Suppressor macrophage treated with lipopolysaccharide for 1 hour (primary cell): ENCODE measurements at regions not wholly inside any gene's neighbourhood (a gene's known extent, or its start where the extent isn't known, plus 50 kb on each side); places are given as distances from the start of the nearest gene placed in this dataset.

ENCODE experiments used
- DNase-seq, 3 donors: peaks; one replicate each; pipeline ENCODE4 v3.0.0-alpha.2; 2020 to 2022

- no peak for DNase-seq
These were observed 243.5 kb downstream of the BUD13 start for GRCh38 chr11:116529271-116529670.

GRCh38 chr11:116527180-116527991, 245.4 kb downstream of the BUD13 start:
- DNase-seq = no peak

DNA sequence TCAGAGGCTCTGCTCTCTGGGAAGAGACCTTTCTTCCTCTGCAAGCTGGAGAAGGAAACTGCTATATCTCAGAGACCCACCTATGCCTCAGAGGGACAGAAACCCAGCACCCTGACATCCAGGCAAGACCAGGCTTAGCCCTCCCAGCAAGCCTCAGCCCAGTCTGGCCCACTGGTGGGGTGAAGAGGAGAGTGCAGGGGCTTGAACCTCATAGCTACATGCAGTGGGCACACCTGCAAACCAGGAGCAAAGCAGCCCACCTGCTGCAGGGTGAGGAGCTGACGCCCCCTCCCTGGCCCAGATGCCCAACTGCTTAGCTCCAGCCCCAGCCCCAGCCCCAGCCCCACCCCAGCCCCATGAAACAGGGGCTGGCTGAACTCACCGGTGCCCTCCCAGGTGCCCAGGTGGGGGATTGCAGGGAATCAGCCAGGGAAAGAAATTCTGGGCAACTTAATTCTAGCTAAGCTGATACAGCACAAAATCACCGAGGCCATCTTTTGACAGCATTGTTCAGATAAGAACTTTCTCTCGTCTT, 246.8 kb downstream of the BUD13 start:
- DNase-seq = no peak

DNA sequence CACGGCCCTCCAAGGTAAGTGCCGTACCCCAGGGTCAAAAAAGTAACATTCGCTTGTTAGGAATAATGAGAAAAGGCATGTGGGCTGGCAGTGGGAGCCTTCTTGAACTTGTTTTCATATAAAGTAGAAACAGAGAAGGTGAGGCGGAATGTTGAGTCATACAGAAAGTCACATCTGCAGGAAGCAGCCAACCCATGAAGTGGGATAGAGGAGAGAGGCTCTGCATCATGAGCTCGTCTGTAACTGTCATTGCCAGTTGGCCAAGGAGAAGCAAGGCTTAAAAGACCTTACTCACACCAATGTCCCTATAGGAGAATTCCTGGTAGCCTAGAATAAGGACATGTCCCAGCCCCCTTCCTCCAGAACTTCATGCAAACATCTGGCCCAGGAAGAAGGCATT, 253.3 kb downstream of the BUD13 start:
- no peak for DNase-seq

DNA sequence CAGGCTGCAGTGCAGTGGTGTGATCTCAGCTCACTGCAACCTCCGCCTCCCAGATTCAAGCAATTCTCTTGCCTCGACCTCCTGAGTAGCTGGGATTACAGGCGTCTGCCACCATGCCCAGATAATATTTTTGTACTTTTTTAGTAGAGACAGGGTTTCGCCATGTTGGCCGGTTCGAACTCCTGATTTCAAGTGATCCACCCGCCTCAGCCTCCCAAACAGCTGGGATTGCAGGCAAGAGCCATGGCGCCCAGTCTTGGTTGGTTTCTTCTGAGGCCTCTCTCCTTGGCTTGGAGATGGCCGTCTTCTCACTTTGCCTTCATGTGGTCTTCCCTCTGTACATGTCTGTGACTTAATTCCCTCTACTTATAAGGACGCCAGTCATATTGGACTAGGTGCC, 254.6 kb downstream of the BUD13 start:
- no peak for DNase-seq

DNA sequence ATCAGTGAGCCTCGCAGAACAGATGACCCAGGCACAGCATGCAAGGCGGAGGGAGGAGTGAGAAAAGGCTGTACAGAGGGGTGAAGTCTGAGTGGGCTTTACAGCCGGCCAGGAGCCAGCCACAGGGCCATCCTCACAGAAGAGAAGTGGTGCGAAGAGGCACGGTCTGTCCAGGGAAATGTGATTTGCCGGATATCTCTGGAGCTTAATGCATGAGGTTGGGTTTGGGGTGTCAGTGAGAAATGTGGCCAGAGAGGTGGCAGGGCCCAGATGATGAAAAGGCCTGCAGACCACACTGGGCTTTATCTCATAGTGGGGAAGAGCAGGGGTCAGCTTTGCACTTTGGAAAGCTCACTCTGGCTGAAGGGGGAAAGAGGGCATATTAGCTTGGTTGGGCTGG, 255.2 kb downstream of the BUD13 start:
- no peak for DNase-seq

DNA sequence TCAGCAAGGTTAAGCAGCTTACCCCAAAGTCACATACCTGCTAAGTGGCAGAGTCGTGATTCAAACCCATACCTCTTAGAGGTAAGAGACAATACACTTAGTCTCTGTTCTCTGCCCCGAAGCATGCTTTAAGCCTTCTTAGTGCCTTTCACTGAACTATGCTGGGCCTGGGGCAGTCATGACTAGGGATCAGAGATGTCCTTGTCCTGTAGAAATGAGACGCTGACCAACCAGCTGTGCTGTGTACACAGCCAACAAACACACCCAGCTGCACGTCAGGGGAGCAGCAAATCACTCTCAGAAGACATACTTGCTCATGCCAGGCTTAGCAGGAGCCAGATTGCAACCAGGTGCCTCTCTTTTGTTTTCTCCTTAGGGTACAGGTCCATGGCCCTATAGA, 255.7 kb downstream of the BUD13 start:
- no peak for DNase-seq

GRCh38 chr11:116515664-116516184, 257.1 kb downstream of the BUD13 start:
- DNase-seq = no peak

DNA sequence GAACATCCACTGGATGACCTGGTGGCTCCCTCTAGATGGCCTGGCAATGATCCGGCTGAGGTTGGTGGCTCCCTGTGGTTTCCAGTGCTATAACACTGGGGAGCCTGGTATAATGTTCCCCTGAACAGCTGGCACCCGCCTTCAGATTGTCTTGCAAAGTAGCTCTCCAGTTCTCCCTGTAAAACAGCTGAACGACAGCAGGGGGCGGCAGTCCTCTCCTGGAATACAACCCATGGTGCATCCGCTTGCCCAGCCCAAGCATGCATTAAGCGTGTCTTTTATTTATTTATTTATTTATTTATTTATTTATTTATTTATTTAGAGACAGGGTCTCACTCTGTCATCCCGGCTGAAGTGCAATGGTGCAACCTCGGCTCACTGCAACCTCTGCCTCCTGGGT, 258.9 kb downstream of the BUD13 start:
- peak; percentile 35 to 63 (median 48) for DNase-seq

DNA sequence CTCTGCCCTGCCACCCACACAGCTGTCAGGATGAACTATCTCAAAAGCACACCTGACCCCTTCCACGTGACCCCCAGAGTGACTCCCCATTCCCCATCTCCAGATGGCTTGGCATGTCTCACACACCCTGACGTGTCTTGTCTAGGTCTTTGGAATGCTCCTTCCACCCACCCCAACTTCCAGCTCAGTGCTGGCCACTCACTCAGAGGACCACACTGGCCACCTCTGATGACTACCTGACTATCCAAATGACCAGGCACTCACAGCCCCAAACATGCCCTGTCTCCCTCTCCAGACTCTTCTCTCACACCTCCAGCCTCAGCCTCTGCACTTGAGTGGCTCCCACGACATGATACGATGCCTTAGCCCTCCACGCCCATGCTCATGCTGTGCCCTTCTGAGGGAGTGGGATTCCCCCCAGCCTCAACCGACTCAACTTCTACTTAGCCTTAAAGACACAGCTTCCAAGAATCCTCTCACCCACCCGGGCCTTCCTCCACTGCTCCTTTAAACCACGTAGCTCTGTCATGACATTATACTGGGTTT, 259.4 kb downstream of the BUD13 start:
- DNase-seq = no peak

DNA sequence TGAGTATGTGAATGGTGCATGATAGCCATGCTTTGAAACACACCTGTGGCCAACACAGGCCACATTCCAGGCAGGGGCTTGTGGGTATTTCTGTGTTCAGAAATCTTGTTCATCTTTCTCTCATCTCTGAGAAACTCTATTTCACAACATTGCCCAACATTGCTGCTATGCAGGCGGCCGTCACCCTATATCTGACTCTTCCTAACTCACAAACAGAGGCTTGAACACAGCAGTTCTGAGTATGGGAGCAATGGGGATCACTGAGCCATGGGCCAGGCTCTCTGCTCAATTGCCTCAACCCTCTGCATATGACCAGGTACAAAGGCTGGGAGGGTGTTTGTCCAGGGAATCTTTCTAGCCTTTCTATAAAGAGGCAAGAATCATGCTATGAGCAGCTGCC, 259.9 kb downstream of the BUD13 start:
- DNase-seq = no peak

GRCh38 chr11:116511684-116512083, 261.1 kb downstream of the BUD13 start:
- DNase-seq = no peak

GRCh38 chr11:116510886-116511650, 261.7 kb downstream of the BUD13 start:
- no peak for DNase-seq

GRCh38 chr11:116510166-116510565, 262.6 kb downstream of the BUD13 start:
- no peak for DNase-seq

GRCh38 chr11:116509551-116509950, 263.2 kb downstream of the BUD13 start:
- no peak for DNase-seq

DNA sequence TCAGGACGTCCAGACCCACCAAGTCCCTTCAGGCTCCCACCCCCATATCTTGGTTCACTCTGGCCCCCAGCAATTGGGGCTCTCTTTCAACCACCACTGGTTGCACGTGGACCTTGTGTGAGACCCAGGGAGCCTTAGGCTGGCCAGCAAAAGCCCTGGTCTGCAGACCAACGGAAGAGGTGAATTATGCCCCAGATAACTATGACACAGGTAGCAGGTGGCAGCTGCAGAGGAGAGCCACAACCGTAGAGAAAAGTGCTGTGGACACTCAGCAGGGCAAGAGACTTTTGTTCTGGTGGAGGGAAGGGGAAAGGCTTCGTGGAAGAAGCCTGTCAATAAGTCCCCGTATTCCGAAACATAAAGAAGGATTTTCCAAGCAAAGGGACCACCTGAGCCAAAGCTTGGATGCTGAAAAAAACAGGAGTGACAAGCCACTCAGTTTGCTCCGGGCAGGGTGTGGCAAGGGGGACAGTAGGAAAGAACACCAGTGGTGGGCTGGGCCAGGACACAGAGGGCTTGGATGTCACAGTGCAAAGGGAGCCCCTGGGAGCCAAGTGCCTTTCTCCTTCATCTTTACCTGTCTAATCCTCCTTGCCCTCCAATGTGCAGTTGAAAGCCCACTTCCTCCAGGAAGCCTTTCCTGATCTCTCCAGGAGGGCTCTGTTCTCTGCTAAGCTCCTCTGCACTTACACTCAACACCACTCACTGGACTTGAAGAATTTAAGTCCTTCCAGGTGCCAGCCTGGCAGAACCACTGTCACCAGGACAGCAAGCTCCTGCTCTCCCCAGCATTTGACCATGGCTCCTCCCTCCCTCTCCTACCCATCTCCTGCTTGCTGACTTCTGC, 264.7 kb downstream of the BUD13 start:
- DNase-seq = no peak

- DNase-seq = no peak
These were observed 265.8 kb downstream of the BUD13 start for GRCh38 chr11:116507016-116507415.

GRCh38 chr11:116506263-116506825, 266.4 kb downstream of the BUD13 start:
- no peak for DNase-seq

DNA sequence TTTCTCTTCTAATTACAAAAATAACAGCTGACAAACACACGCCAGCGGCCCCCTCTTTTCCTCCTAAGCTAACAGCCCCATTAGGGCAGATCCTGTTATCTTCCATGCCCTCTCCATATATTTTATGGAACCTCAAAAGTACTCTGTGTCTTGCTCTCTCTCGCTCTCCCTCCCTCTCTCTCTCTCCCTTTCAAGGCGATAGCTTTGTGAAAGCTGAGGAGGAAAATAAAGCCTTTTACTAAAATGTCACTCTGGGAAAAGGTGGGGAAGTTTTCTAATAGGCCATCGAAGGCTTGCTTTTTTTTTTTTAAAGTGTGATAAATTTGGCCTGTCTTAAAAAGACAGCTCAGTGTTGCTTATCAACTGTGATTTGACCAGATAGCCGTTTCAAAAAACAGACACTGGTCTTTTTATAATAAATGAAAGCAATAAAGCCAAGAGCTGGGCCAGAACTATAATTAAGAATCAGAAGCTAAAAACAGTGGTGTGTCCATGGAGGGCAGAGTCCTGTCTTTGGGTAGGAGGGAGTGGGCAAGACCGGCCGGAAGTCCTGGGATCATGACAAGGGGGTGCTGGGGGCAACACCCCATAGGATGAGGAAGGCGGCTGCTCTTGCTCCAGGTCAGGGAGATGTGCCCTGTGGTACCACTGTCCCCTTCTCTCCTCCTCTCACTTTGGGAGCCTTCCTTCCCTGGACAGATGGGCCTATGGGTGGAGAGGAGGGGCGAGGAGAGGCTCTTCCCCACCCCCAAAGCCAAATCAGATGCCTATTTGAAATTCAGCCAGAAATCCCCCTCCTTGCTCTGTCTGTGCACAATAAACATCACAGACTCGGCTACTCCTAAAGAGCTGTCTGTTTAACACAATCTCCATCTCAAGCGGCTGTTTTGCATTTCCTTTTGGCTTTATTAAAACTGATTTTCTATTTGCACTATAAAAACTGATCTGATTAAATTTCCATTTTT, 267.2 kb downstream of the BUD13 start:
- no peak for DNase-seq

GRCh38 chr11:116504541-116505297, 268.1 kb downstream of the BUD13 start:
- DNase-seq = no peak
